GM12891 (cell line): ENCODE measurements at regions not wholly inside any gene's neighbourhood (a gene's known extent, or its start where the extent isn't known, plus 50 kb on each side); places are given as distances from the start of the nearest gene placed in this dataset.

Source experiments
- PAX5 ChIP-seq: IDR thresholded peaks from 2 replicates; pipeline ENCODE4 v1.6.1; 2011; ENCODE audit warnings: low read length, moderate library complexity, mild to moderate bottlenecking; ENCODE audit not compliant: insufficient read depth, severe bottlenecking
- POLR2A ChIP-seq: IDR thresholded peaks from 2 replicates; pipeline ENCODE4 v1.6.1; 2011; ENCODE audit warnings: low read depth, low read length, control low read depth
- POLR2AphosphoS5 ChIP-seq: IDR thresholded peaks from 2 replicates; pipeline ENCODE4 v1.6.1; 2011; ENCODE audit warnings: low read depth, low read length, control low read depth
- POU2F2 ChIP-seq: IDR thresholded peaks from 2 replicates; pipeline ENCODE4 v1.6.1; 2011; ENCODE audit warnings: low read depth, mild to moderate bottlenecking, control low read depth, low read length, moderate library complexity
- SPI1 ChIP-seq: IDR thresholded peaks from 2 replicates; pipeline ENCODE4 v1.6.1; 2011; ENCODE audit warnings: low read depth, low read length, control low read depth
- TAF1 ChIP-seq: IDR thresholded peaks from 2 replicates; pipeline ENCODE4 v1.6.1; 2011; ENCODE audit warnings: low read depth, low read length, control low read depth

DNA sequence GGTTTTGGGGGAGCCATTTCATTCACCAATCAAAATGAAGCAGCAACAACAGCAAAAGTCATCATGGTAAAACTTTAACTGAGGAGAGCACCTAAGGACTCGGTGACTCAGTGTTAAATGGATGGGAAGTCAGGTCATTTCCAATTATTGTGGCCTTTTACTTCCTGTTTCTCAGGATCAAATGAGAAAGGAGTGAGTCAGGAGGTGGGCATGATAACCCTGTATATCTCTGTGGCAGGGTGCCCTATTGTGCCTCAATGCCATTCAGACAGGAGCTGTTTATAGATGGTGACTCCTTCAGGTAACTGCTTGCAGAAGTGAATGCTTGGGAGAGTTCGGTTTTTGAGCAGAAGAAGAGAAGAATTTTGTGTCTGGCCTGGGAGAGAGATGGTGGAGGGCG is 135.5 kb upstream of the CPM start:
- TF ChIP-seq POU2F2: no peak
- no peak for TF ChIP-seq POLR2AphosphoS5
- no peak for TF ChIP-seq POLR2A
- no peak for TF ChIP-seq TAF1
- TF ChIP-seq PAX5: no peak
- no peak for TF ChIP-seq SPI1
